ENCODE measurements at regions not wholly inside any gene's neighbourhood (a gene's known extent, or its start where the extent isn't known, plus 50 kb on each side); places are given as distances from the start of the nearest gene placed in this dataset.

DNA sequence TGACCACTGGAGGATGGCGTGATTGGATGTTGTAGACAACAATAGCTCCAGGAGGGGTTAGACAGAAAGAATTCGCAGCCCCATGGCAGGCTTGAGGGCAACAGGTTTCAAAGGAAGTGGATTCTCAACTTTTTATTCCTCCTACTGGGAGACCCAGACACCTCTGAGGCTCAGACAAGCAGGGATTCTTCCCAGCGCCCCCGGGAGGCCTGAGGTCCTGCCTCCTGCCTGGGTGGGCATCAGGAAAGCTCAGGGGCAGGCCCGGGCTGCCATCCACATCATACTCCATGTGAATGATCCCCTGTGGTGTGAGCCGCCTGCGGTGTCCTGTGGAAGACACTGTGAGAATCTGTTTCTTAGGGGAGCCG is 203.5 kb downstream of the CYP26B1 start (continued):
- TF ChIP-seq, protein P1, sequence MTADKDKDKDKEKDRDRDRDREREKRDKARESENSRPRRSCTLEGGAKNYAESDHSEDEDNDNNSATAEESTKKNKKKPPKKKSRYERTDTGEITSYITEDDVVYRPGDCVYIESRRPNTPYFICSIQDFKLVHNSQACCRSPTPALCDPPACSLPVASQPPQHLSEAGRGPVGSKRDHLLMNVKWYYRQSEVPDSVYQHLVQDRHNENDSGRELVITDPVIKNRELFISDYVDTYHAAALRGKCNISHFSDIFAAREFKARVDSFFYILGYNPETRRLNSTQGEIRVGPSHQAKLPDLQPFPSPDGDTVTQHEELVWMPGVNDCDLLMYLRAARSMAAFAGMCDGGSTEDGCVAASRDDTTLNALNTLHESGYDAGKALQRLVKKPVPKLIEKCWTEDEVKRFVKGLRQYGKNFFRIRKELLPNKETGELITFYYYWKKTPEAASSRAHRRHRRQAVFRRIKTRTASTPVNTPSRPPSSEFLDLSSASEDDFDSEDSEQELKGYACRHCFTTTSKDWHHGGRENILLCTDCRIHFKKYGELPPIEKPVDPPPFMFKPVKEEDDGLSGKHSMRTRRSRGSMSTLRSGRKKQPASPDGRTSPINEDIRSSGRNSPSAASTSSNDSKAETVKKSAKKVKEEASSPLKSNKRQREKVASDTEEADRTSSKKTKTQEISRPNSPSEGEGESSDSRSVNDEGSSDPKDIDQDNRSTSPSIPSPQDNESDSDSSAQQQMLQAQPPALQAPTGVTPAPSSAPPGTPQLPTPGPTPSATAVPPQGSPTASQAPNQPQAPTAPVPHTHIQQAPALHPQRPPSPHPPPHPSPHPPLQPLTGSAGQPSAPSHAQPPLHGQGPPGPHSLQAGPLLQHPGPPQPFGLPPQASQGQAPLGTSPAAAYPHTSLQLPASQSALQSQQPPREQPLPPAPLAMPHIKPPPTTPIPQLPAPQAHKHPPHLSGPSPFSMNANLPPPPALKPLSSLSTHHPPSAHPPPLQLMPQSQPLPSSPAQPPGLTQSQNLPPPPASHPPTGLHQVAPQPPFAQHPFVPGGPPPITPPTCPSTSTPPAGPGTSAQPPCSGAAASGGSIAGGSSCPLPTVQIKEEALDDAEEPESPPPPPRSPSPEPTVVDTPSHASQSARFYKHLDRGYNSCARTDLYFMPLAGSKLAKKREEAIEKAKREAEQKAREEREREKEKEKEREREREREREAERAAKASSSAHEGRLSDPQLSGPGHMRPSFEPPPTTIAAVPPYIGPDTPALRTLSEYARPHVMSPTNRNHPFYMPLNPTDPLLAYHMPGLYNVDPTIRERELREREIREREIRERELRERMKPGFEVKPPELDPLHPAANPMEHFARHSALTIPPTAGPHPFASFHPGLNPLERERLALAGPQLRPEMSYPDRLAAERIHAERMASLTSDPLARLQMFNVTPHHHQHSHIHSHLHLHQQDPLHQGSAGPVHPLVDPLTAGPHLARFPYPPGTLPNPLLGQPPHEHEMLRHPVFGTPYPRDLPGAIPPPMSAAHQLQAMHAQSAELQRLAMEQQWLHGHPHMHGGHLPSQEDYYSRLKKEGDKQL (CRISPR knock-in tag; IDR thresholded peaks at IDR 0.05; ENCODE audit: borderline replicate concordance), result no peak
- TF ChIP-seq HMG20A (CRISPR knock-in tag; conservative IDR thresholded peaks at IDR 0.05) (no peak), XRCC5 (IDR thresholded peaks at IDR 0.05; ENCODE audit: low read depth, low read length) (no peak), ZBTB9 (CRISPR knock-in tag; IDR thresholded peaks at IDR 0.05) (no peak), ERF (CRISPR knock-in tag; IDR thresholded peaks at IDR 0.05) (no peak), TCF3 (CRISPR knock-in tag; IDR thresholded peaks at IDR 0.05) (no peak), EP400 (IDR thresholded peaks at IDR 0.05) (no peak)
- TF ChIP-seq, protein P2, sequence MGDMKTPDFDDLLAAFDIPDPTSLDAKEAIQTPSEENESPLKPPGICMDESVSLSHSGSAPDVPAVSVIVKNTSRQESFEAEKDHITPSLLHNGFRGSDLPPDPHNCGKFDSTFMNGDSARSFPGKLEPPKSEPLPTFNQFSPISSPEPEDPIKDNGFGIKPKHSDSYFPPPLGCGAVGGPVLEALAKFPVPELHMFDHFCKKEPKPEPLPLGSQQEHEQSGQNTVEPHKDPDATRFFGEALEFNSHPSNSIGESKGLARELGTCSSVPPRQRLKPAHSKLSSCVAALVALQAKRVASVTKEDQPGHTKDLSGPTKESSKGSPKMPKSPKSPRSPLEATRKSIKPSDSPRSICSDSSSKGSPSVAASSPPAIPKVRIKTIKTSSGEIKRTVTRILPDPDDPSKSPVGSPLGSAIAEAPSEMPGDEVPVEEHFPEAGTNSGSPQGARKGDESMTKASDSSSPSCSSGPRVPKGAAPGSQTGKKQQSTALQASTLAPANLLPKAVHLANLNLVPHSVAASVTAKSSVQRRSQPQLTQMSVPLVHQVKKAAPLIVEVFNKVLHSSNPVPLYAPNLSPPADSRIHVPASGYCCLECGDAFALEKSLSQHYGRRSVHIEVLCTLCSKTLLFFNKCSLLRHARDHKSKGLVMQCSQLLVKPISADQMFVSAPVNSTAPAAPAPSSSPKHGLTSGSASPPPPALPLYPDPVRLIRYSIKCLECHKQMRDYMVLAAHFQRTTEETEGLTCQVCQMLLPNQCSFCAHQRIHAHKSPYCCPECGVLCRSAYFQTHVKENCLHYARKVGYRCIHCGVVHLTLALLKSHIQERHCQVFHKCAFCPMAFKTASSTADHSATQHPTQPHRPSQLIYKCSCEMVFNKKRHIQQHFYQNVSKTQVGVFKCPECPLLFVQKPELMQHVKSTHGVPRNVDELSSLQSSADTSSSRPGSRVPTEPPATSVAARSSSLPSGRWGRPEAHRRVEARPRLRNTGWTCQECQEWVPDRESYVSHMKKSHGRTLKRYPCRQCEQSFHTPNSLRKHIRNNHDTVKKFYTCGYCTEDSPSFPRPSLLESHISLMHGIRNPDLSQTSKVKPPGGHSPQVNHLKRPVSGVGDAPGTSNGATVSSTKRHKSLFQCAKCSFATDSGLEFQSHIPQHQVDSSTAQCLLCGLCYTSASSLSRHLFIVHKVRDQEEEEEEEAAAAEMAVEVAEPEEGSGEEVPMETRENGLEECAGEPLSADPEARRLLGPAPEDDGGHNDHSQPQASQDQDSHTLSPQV (IDR thresholded peaks at IDR 0.05), result no peak

Data from K562 (cell line).